Head of caudate nucleus (tissue), 42 donors: ENCODE measurements at regions not wholly inside any gene's neighbourhood (a gene's known extent, or its start where the extent isn't known, plus 50 kb on each side); places are given as distances from the start of the nearest gene placed in this dataset.
"Not testable (repeated sequence)": the region's sequence is repeated elsewhere in the genome, so short reads cannot be mapped to it uniquely, and the experiment has no call there.

Source experiments
- DNase-seq, 42 donors: peaks; one replicate each; pipeline versions ENCODE4 v3.0.0 to v3.0.0-alpha.2; 2020 to 2021; ENCODE audit warnings: mixed read lengths in 7 of 42
- intact Hi-C: fragments of 100-400 bp; cut with DNase I; formaldehyde crosslinking; loops from one replicate; pipeline ENCODE4 v1.15.0; 2022

- intact Hi-C loops, result no loop called here
Observed at GRCh38 chr7:81331061-81332018, 412.5 kb upstream of the SEMA3C start.

DNA sequence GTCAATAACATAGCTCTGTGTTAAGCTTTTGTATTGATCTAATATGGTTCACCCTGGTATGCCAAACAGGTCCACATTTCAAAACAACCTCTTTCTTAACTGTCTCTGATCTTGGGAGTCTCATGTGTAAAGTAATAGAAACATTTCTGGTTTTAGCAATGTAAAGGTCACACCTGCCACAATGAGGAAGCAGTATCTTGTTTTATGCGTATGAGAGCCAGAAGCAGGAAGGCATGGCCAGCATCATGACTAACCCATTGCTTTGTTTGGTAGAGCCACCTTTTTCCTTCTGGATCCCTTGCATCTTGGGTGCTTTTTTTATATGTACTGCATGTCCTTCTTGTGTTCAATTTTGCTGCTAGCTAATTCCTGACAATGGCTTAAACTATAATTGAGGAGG, 411.3 kb upstream of the SEMA3C start:
- intact Hi-C loops, result no loop called here
- no peak for DNase-seq

More at GRCh38 chr7:81331061-81332018, 412.5 kb upstream of the SEMA3C start:
- DNase-seq, result no peak

DNA sequence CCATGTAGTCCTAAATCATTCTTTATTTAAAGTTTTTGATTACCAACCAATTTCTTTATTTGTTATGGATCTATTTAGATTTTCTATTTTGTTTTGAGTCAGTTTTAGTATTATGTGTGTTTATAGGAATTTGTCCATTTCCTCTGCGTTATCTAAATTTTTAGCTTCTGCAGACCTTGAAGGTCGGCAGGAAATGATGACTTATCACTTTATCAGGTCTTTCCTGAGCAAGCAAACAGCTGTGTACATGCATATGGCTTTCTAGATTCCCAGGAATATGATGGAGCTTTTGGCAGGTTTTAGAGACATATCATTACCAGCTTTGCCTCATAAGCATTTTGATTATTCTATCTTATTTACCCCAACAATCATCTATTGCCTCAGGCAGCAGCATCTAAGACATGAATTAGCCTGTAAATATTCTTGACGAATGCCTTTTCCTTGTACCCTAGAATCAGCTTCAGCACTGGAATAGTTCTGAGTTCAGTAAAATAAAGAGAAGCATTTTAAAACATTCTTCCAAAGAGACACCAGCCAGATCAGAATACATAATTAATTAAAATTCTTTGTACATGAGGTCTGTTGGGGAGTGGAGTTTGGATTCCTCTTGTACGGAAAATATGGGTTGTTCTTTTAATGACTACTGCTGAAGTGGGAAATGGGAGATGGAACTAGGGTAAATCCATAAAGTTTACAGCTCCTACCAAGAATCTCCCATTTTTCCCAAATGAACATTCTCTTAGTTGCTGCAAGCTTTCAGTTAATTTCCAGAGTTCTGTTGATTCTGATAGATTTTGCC, 408.8 kb upstream of the SEMA3C start:
- intact Hi-C loops, result no loop called here
- no peak for DNase-seq

- intact Hi-C loops, result no loop called here
Observed at GRCh38 chr7:81321949-81322348, 403.1 kb upstream of the SEMA3C start.

DNA sequence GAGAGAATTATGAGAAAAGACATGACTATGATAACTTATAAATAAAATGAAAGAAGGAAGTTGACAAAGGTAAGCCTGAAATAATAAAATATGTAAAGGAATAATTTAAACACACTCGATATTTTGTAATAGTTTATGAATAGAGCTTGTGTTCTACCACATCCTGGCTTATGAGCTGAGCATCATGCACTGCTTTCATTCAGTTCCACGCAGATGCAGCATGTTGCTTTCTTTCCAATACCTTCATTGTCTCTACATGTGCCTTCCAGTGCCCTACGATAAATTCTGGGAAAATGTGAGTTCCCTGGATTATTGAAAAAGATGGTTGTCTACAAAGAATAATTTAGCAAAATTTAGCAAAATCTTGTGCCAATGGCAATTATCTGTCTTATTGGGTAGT, 398.9 kb upstream of the SEMA3C start:
- no peak for DNase-seq
- intact Hi-C loops, result no loop called here

More at GRCh38 chr7:81321949-81322348, 403.1 kb upstream of the SEMA3C start:
- DNase-seq, result no peak

GRCh38 chr7:81308643-81309322, 389.9 kb upstream of the SEMA3C start:
- no peak for DNase-seq
- intact Hi-C loops, result no loop called here

- intact Hi-C loops, result no loop called here
- DNase-seq, result no peak
Observed at GRCh38 chr7:81301815-81302214, 383.0 kb upstream of the SEMA3C start.

GRCh38 chr7:81300753-81301152, 381.9 kb upstream of the SEMA3C start:
- DNase-seq, result no peak
- intact Hi-C loops, result no loop called here

DNA sequence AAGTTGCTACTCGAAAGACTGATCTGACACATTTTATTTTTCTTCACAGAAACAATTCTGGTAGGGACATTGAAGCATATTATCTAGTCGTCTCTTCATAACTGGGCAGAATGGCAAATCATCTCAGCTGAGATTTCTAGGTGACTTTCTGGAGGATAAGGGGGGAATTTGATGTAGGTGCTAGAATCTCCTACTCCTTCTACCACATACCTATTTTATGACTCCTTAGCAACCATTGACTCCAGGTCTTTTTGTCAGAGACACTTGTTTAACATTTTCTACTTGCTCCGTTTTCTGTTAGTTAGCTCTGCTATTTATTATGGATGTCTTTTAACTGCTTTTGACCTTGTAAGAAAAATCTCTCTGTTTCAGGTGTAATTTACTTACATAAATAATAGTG, 380.9 kb upstream of the SEMA3C start:
- DNase-seq, result no peak
- intact Hi-C loops, result no loop called here

DNA sequence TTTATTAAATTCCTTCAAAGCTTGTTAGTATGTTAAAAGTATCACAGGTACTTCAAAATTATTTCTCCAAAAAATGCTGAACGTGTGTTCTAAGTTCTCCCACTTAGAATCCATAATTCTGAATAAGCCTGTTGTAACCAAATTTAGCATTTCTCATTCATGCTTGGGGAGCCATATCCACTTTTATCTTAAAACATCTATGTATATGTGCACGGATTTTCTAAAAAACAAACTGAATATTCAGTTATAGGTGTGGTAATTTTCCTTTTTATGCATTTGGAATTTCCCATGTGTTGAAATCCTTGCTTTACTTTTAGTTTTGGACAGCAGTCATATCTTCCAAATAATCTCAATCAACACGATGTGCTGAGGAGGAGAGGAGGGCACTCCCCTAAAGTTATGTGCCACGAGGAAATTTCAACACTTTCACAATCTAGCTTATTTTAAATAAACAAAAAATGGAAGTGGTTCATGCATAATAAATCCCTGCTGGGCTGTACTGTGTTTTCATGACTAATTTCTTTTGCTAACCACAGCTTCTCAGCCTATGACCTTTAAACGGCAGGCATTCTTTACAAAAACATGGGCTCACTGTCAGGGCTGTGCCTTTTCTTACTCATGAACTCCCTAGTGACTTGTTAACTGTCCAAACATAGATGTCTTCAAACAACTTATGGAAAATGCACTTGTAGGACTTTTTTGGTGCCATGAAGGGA, 380.3 kb upstream of the SEMA3C start:
- intact Hi-C loops, result no loop called here
- no peak for DNase-seq

DNA sequence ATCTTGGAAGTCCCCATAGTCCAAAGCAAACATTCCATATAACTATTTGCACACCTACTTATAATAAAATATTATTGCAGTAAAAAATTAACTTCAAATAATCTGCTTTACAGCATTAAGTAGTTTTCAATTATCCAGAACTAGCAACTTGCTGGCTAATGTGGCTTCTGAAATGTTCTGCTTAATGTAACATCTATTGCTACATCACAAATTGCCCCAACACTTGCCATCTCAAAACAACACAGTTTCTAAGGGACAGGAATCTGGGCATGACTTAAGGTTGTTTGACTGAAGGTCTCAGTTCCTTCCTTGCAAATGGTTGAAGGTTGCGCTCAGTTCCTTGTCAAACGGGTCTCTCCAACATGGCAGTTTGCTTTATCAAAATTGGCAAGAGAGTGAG, 378.5 kb upstream of the SEMA3C start:
- intact Hi-C loops, result no loop called here
- no peak for DNase-seq

DNA sequence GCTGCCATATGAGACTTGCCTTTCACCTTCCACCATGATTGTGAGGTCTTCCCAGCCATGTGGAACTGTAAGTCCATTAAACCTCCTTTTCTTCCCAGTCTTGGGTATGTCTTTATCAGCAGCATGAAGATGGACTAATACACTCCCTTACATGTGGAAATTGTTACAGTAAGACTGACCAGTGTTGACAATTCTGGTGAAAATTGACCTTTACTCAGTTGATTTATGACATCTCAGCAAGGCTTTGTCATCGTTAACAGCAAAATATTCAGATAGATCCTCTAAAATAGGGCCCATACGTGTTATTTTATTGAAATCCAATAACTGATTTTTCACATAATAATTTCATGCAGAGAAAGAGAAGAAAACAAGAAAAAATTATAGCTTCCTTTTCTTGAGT, 377.9 kb upstream of the SEMA3C start:
- intact Hi-C loops, result no loop called here
- no peak for DNase-seq

DNA sequence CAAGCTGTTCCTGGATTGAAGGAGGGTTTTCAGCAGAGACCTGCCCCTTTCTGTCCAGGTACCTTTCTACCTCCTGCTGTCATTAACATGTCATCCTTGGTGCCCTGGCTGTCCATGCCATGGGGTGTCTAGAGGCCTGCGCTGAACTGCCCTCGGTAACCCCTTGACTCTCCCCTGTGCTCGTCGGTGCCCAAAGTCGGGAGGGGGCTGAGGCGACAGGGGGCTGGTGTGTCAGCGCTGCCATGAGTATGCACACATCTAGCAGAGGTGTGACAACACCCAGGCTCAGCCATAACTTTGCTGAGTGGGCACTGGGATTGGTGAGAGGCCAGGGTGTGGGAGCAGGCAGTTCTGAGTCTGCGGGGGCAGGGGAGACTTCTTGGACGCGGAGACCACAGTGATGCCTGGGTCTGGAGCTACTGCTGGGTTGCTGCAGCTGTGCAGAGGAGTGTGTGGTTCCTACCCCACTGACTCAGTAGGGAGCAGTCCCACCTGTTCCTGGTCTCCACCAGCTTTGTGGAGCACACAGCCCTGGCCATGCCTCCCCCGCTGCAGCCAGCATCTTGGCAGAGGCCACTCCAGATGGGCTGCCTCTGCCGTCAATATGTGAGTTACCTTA, 376.2 kb upstream of the SEMA3C start:
- DNase-seq, result no peak
- intact Hi-C loops, result no loop called here

GRCh38 chr7:81293806-81294205, 375.0 kb upstream of the SEMA3C start:
- intact Hi-C loops, result no loop called here
- DNase-seq, result no peak

- intact Hi-C loops, DNase-seq: not testable (repeated sequence)
Observed at GRCh38 chr7:81286754-81287153, 367.9 kb upstream of the SEMA3C start.

DNA sequence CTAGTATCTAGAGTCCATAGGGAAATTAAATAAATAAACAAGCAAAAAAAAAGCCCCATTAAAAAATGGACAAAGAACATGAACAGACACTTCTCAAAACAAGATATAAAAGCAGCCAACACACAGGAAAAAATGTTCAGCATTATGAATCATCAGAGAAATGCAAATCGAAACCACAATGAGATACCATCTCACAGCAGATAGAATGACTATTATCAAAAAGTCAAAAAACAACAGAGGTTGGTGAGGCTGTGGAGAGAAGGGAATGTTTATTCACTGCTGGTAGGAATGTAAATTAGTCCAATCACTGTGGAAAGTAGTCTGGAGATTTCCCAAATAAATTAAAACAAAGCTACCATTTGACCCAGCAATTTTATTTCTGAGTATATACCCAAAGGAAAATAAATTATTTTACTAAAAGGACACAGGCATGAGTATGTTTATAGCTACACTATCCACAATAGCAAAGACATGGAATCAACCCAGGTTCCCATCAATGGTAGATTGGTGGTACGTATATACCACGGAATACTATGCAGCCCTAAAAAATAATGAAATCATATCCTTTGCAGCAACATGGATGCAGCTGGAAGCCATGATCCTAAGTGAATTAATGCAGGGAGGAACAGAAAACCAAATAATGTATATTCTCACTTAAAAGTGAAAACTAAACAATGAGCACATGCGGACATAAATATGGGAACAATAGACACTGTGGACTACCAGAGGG, 366.5 kb upstream of the SEMA3C start:
- no peak for DNase-seq
- intact Hi-C loops, result no loop called here

GRCh38 chr7:81284576-81284975, 365.7 kb upstream of the SEMA3C start:
- DNase-seq, result no peak
- intact Hi-C loops, result no loop called here

- DNase-seq, result no peak
- intact Hi-C loops, result no loop called here
Observed at GRCh38 chr7:81280531-81280930, 361.7 kb upstream of the SEMA3C start.
